ENCODE measurements at regions not wholly inside any gene's neighbourhood (a gene's known extent, or its start where the extent isn't known, plus 50 kb on each side); places are given as distances from the start of the nearest gene placed in this dataset.

GRCh38 chr12:125214289-125214688, 149.1 kb downstream of the AACS start:
- Histone ChIP-seq H3K79me2 (ENCODE audit: insufficient read depth, low read length) (no peaks in the 10 kb centered on the region), H3K4me1 (ENCODE audit: insufficient read depth, low read length, severe bottlenecking) (no peaks in the 10 kb centered on the region), H3K27ac (ENCODE audit: low read depth, low read length, poor library complexity, severe bottlenecking) (no peak overlapping the region), H2AFZ (ENCODE audit: low read length) (no peak overlapping the region), H3K9me2 (ENCODE audit: low read depth, low read length) (no peaks in the 10 kb centered on the region), H3K36me3 (ENCODE audit: insufficient read depth, low read length) (no peaks in the 10 kb centered on the region), H3F3A (ENCODE audit: insufficient read depth, low read length) (no peaks in the 10 kb centered on the region), H3K9me3 (ENCODE audit: low read length) (no peaks in the 10 kb centered on the region), H3K4me3 (ENCODE audit: low read depth, low read length, poor library complexity, severe bottlenecking) (no peak overlapping the region), H3K27me3 (ENCODE audit: insufficient read depth, low read length) (no peaks in the 10 kb centered on the region), H3K4me2 (ENCODE audit: low read length) (no peak overlapping the region), H4K20me1 (ENCODE audit: insufficient read depth, low read length) (no peaks in the 10 kb centered on the region), H3K9ac (ENCODE audit: low read length) (no peak overlapping the region)
- TF ChIP-seq, protein P1, sequence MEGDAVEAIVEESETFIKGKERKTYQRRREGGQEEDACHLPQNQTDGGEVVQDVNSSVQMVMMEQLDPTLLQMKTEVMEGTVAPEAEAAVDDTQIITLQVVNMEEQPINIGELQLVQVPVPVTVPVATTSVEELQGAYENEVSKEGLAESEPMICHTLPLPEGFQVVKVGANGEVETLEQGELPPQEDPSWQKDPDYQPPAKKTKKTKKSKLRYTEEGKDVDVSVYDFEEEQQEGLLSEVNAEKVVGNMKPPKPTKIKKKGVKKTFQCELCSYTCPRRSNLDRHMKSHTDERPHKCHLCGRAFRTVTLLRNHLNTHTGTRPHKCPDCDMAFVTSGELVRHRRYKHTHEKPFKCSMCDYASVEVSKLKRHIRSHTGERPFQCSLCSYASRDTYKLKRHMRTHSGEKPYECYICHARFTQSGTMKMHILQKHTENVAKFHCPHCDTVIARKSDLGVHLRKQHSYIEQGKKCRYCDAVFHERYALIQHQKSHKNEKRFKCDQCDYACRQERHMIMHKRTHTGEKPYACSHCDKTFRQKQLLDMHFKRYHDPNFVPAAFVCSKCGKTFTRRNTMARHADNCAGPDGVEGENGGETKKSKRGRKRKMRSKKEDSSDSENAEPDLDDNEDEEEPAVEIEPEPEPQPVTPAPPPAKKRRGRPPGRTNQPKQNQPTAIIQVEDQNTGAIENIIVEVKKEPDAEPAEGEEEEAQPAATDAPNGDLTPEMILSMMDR (IDR thresholded peaks at IDR 0.05; ENCODE audit: low read length): no peak
- no peak for TF ChIP-seq EZH2 (IDR thresholded peaks at IDR 0.05; ENCODE audit: borderline replicate concordance, low read length)

DNA sequence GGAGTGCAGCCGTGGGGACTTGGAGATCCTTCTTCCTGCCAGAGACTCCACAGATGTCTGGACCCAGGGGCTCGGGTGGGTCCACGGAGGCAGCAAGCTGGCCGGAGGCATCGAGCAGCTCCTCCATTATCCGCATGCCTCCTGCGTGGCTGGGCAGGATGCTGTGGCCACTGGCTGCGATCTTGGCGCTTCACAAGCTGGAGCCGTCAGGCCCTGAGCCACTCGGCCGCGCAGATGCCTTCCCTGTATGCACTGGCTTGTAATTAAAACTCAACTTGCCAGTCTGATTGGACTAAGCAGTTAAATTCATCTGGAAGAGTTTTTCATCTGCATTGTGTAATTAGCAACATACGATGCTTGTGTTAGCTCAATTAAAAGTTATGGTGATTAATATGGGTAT, 151.5 kb downstream of the AACS start:
- Histone ChIP-seq H4K20me1 (ENCODE audit: insufficient read depth, low read length) (no peaks in the 10 kb centered on the region), H3K9me2 (ENCODE audit: low read depth, low read length) (no peaks in the 10 kb centered on the region), H3K36me3 (ENCODE audit: insufficient read depth, low read length) (no peaks in the 10 kb centered on the region), H3K4me2 (ENCODE audit: low read length) (no peak overlapping the region), H3K9ac (ENCODE audit: low read length) (no peak overlapping the region), H3F3A (ENCODE audit: insufficient read depth, low read length) (no peaks in the 10 kb centered on the region), H3K27me3 (ENCODE audit: insufficient read depth, low read length) (no peaks in the 10 kb centered on the region), H3K4me3 (ENCODE audit: low read depth, low read length, poor library complexity, severe bottlenecking) (no peak overlapping the region), H3K9me3 (ENCODE audit: low read length) (no peaks in the 10 kb centered on the region), H3K27ac (ENCODE audit: low read depth, low read length, poor library complexity, severe bottlenecking) (no peak overlapping the region), H3K79me2 (ENCODE audit: insufficient read depth, low read length) (no peaks in the 10 kb centered on the region), H3K4me1 (ENCODE audit: insufficient read depth, low read length, severe bottlenecking) (no peaks in the 10 kb centered on the region), H2AFZ (ENCODE audit: low read length) (no peak overlapping the region)
- TF ChIP-seq, protein P1 (IDR thresholded peaks at IDR 0.05; ENCODE audit: low read length): no peak
- no peak for TF ChIP-seq EZH2 (IDR thresholded peaks at IDR 0.05; ENCODE audit: borderline replicate concordance, low read length)

GRCh38 chr12:125217308-125217707, 152.1 kb downstream of the AACS start:
- H3K79me2 ChIP-seq (ENCODE audit: insufficient read depth, low read length): no peaks in the 10 kb centered on the region
- H2AFZ ChIP-seq (ENCODE audit: low read length): no peak overlapping the region
- H3K27ac ChIP-seq (ENCODE audit: low read depth, low read length, poor library complexity, severe bottlenecking): no peak overlapping the region
- H3K4me2 ChIP-seq (ENCODE audit: low read length): no peak overlapping the region
- H3K36me3 ChIP-seq (ENCODE audit: insufficient read depth, low read length): no peaks in the 10 kb centered on the region
- H3K27me3 ChIP-seq (ENCODE audit: insufficient read depth, low read length): no peaks in the 10 kb centered on the region
- no peaks in the 10 kb centered on the region for H3K4me1 ChIP-seq (ENCODE audit: insufficient read depth, low read length, severe bottlenecking)
- H3K4me3 ChIP-seq (ENCODE audit: low read depth, low read length, poor library complexity, severe bottlenecking): no peak overlapping the region
- H4K20me1 ChIP-seq (ENCODE audit: insufficient read depth, low read length): no peaks in the 10 kb centered on the region
- TF ChIP-seq EZH2 (IDR thresholded peaks at IDR 0.05; ENCODE audit: borderline replicate concordance, low read length): no peak
- TF ChIP-seq, protein P1 (IDR thresholded peaks at IDR 0.05; ENCODE audit: low read length): no peak
- no peak overlapping the region for H3K9ac ChIP-seq (ENCODE audit: low read length)
- no peaks in the 10 kb centered on the region for H3K9me3 ChIP-seq (ENCODE audit: low read length)
- no peaks in the 10 kb centered on the region for H3F3A ChIP-seq (ENCODE audit: insufficient read depth, low read length)
- no peaks in the 10 kb centered on the region for H3K9me2 ChIP-seq (ENCODE audit: low read depth, low read length)
